ENCODE measurements at regions not wholly inside any gene's neighbourhood (a gene's known extent, or its start where the extent isn't known, plus 50 kb on each side); places are given as distances from the start of the nearest gene placed in this dataset.

DNA sequence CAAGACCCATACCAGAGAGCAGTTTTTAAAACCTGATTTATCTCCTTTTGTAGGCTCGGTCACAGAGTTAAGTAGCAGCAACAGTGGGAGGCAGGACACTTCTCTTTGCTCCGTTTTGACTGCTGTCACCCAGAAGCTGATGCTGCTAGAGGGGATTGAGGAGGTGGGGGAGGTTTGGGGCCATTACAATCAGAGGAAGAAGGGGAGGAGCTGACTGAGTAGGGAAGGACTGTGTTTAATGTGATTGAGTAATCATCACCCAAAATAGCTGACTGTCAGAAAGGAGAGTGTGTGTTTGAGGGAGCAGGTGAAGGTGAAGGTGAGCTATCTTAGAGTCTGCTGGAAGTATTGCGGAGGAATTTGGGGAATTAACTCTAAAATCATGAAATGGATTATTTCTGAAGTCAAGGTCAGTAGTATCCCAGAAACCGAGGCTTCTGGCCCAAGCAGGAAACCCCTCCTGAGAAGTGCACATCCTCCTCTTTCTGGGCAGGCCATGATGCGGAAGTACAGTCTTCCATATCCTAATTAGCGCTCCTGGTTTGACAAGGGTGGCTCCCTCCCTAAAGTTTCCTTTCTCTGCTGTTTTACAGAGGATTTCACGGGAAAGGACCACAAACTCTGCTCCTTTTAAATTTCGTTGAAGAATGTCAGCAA is 214.9 kb downstream of the PLK2 start:
- ChIA-PET POLR2A (no interaction called here), CTCF (no interaction called here)
- H3K27ac ChIP-seq (ENCODE audit: low read length), result no peak overlapping the region
- Mint-ChIP-seq H3K36me3 (no peaks in the 10 kb centered on the region), H3K27me3 (peaks cover 2 to 8% of the 10 kb centered on the region in 2 donors), H3K9me3 (no peaks in the 10 kb centered on the region), H3K4me1 (no peaks in the 10 kb centered on the region), H3K27ac (no peak overlapping the region), H3K4me3 (no peak overlapping the region)
- no peaks in the 10 kb centered on the region for H3K36me3 ChIP-seq (ENCODE audit: control insufficient read depth in 2 of 2, extremely low read depth in 1 of 2, insufficient read depth in 1 of 2, low read length in 1 of 2)
- DNase-seq (no peak), ATAC-seq (replicated peaks in 1 of 4) (no peak)
- WGBS (ENCODE audit: insufficient coverage), result 69% methylated on average over 5 of the region's 8 CpGs
- H3K4me1 ChIP-seq (ENCODE audit: control insufficient read depth in 1 of 2, extremely low read depth in 1 of 2, insufficient read depth in 2 of 2, low read length in 2 of 2), result no peaks in the 10 kb centered on the region
- no peaks in the 10 kb centered on the region for H3K9me3 ChIP-seq
- H3K4me3 ChIP-seq (ENCODE audit: control insufficient read depth in 1 of 2, extremely low read depth in 1 of 2, low read length in 1 of 2), result no peak overlapping the region
- H3K27me3 ChIP-seq (replicated peaks in 1 of 2; ENCODE audit: control insufficient read depth in 2 of 2, extremely low read depth in 1 of 2, insufficient read depth in 2 of 2, low read length in 1 of 2), result no peaks in the 10 kb centered on the region

DNA sequence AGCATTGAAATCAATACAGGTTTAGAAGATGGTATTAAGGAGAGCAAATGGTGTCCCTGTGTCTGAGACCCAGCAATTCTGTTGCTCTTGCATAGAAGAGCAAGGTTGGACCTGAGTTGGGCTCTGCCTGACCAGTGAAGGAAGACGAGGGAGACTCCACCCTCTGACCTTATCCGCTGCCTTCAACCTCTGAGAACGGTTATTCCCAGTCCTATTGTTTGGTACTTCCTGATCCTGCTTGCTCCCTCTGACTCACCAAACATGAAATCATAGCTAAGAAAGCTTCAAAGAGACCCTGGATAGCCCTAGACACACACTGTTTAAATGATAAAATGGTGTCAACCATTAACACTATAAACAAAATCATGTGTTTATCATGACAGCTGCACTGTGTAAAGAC is 218.5 kb downstream of the PLK2 start:
- 76% methylated on average over 3 of the region's 3 CpGs for WGBS (ENCODE audit: insufficient coverage)
- no peaks in the 10 kb centered on the region for H3K9me3 Mint-ChIP-seq
- POLR2A ChIA-PET, result no interaction called here
- Histone ChIP-seq H3K4me3 (ENCODE audit: control insufficient read depth in 1 of 2, extremely low read depth in 1 of 2, low read length in 1 of 2) (no peak overlapping the region), H3K9me3 (no peaks in the 10 kb centered on the region), H3K27ac (ENCODE audit: low read length) (no peak overlapping the region), H3K36me3 (ENCODE audit: control insufficient read depth in 2 of 2, extremely low read depth in 1 of 2, insufficient read depth in 1 of 2, low read length in 1 of 2) (no peaks in the 10 kb centered on the region), H3K4me1 (ENCODE audit: control insufficient read depth in 1 of 2, extremely low read depth in 1 of 2, insufficient read depth in 2 of 2, low read length in 2 of 2) (no peaks in the 10 kb centered on the region), H3K27me3 (replicated peaks in 1 of 2; ENCODE audit: control insufficient read depth in 2 of 2, extremely low read depth in 1 of 2, insufficient read depth in 2 of 2, low read length in 1 of 2) (no peaks in the 10 kb centered on the region)
- no peak overlapping the region for H3K27ac Mint-ChIP-seq
- H3K36me3 Mint-ChIP-seq, result no peaks in the 10 kb centered on the region
- H3K27me3 Mint-ChIP-seq, result peaks cover 0 to 4% of the 10 kb centered on the region in 2 donors
- H3K4me3 Mint-ChIP-seq, result no peak overlapping the region
- CTCF ChIA-PET, result no interaction called here
- H3K4me1 Mint-ChIP-seq, result no peaks in the 10 kb centered on the region
- ATAC-seq (replicated peaks in 1 of 4) (no peak), DNase-seq (no peak)

DNA sequence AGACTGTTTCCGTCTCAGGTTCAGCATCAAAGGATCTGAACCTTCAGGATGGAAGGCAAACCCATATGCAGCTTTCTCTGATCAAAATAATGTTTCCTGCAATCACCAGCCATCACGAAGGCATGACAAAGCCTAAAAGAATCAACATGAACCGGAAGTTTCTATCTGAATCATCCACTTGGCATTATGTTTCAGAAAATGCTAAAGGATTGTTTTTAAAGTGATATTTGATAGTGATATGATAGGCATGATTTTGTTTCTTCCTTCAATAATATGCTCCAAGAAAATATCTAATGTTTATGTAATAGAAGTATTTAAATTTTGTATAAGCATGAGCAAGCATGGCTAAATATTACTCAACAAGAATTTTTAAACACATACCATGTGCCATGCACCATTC is 219.6 kb downstream of the PLK2 start:
- Mint-ChIP-seq H3K27me3 (no peaks in the 10 kb centered on the region), H3K9me3 (no peaks in the 10 kb centered on the region), H3K4me3 (no peak overlapping the region), H3K27ac (no peak overlapping the region), H3K4me1 (no peaks in the 10 kb centered on the region), H3K36me3 (no peaks in the 10 kb centered on the region)
- Histone ChIP-seq H3K27me3 (replicated peaks in 1 of 2; ENCODE audit: control insufficient read depth in 2 of 2, extremely low read depth in 1 of 2, insufficient read depth in 2 of 2, low read length in 1 of 2) (no peaks in the 10 kb centered on the region), H3K36me3 (ENCODE audit: control insufficient read depth in 2 of 2, extremely low read depth in 1 of 2, insufficient read depth in 1 of 2, low read length in 1 of 2) (no peaks in the 10 kb centered on the region), H3K9me3 (no peaks in the 10 kb centered on the region), H3K27ac (ENCODE audit: low read length) (no peak overlapping the region), H3K4me1 (ENCODE audit: control insufficient read depth in 1 of 2, extremely low read depth in 1 of 2, insufficient read depth in 2 of 2, low read length in 2 of 2) (no peaks in the 10 kb centered on the region), H3K4me3 (ENCODE audit: control insufficient read depth in 1 of 2, extremely low read depth in 1 of 2, low read length in 1 of 2) (no peak overlapping the region)
- no peak for ATAC-seq (replicated peaks in 1 of 4)
- CTCF ChIA-PET, result interaction anchor here in 1 of 2 donors (0.6 kb wide), 1 partner anchor 491 kb away, joined by 4 read pairs; no protein-coding TSS in a partner anchor
- DNase-seq, result no peak
- 88% methylated on average over 1 of the region's 3 CpGs for WGBS (ENCODE audit: insufficient coverage)
- POLR2A ChIA-PET, result no interaction called here

DNA sequence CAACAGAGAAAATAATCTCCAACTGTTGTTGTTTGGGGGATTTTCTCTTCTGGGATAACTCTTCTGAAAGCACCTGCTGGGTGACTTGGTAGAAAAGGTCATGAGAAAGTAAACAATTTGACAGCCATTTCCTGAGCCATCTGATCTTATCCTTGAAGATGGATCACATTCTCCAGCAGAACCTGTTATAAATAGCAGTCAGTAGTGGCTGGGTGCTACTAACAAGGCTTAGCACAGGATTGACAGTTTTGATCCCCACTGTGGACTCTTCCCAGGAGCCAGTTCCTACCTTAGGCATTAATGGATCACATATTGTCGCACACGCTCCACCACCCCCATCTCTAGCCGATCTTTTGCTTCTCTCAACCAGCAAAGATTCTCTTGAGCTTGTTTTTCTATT is 220.2 kb downstream of the PLK2 start:
- POLR2A ChIA-PET, result no interaction called here
- WGBS (ENCODE audit: insufficient coverage), result no CpG with 5 or more reads among the region's 3 CpGs
- no peaks in the 10 kb centered on the region for H3K9me3 Mint-ChIP-seq
- Histone ChIP-seq H3K27ac (ENCODE audit: low read length) (no peak overlapping the region), H3K9me3 (no peaks in the 10 kb centered on the region), H3K4me1 (ENCODE audit: control insufficient read depth in 1 of 2, extremely low read depth in 1 of 2, insufficient read depth in 2 of 2, low read length in 2 of 2) (no peaks in the 10 kb centered on the region), H3K36me3 (ENCODE audit: control insufficient read depth in 2 of 2, extremely low read depth in 1 of 2, insufficient read depth in 1 of 2, low read length in 1 of 2) (no peaks in the 10 kb centered on the region), H3K27me3 (replicated peaks in 1 of 2; ENCODE audit: control insufficient read depth in 2 of 2, extremely low read depth in 1 of 2, insufficient read depth in 2 of 2, low read length in 1 of 2) (no peaks in the 10 kb centered on the region), H3K4me3 (ENCODE audit: control insufficient read depth in 1 of 2, extremely low read depth in 1 of 2, low read length in 1 of 2) (no peak overlapping the region)
- no peak overlapping the region for H3K4me3 Mint-ChIP-seq
- no peak for DNase-seq
- no peak for ATAC-seq (replicated peaks in 1 of 4)
- no peaks in the 10 kb centered on the region for H3K27me3 Mint-ChIP-seq
- CTCF ChIA-PET, result no interaction called here
- H3K27ac Mint-ChIP-seq, result no peak overlapping the region
- no peaks in the 10 kb centered on the region for H3K4me1 Mint-ChIP-seq
- H3K36me3 Mint-ChIP-seq, result no peaks in the 10 kb centered on the region

DNA sequence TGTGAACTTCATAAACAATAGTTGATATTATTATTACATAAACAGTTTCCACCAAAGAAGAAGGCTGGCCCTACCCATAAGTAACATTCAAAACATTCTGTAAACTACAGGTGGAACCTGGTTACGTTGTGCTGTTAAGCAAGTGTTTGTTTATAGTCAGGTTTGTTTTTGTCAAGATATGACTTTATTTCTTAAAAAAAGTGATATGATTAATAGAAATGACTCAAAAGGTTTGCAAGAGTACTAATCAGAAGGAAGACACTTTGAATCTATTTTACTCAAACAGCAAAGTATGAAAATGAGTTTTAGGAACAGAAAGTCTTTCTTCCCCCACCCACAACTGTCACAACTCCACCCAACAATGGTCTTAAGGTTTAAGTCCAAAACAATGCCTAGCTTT is 220.8 kb downstream of the PLK2 start:
- no peaks in the 10 kb centered on the region for H3K9me3 Mint-ChIP-seq
- H3K4me1 Mint-ChIP-seq, result no peaks in the 10 kb centered on the region
- no CpG with 5 or more reads among the region's 1 CpG for WGBS (ENCODE audit: insufficient coverage)
- CTCF ChIA-PET, result interaction anchor here in 1 of 2 donors (0.6 kb wide), 1 partner anchor 900 kb away, joined by 4 read pairs; no protein-coding TSS in a partner anchor
- Histone ChIP-seq H3K4me1 (ENCODE audit: control insufficient read depth in 1 of 2, extremely low read depth in 1 of 2, insufficient read depth in 2 of 2, low read length in 2 of 2) (no peaks in the 10 kb centered on the region), H3K36me3 (ENCODE audit: control insufficient read depth in 2 of 2, extremely low read depth in 1 of 2, insufficient read depth in 1 of 2, low read length in 1 of 2) (no peaks in the 10 kb centered on the region), H3K4me3 (ENCODE audit: control insufficient read depth in 1 of 2, extremely low read depth in 1 of 2, low read length in 1 of 2) (no peak overlapping the region), H3K27me3 (replicated peaks in 1 of 2; ENCODE audit: control insufficient read depth in 2 of 2, extremely low read depth in 1 of 2, insufficient read depth in 2 of 2, low read length in 1 of 2) (no peaks in the 10 kb centered on the region), H3K27ac (ENCODE audit: low read length) (no peak overlapping the region), H3K9me3 (no peaks in the 10 kb centered on the region)
- no peaks in the 10 kb centered on the region for H3K36me3 Mint-ChIP-seq
- DNase-seq, result no peak
- no peak overlapping the region for H3K27ac Mint-ChIP-seq
- POLR2A ChIA-PET, result no interaction called here
- H3K27me3 Mint-ChIP-seq, result no peaks in the 10 kb centered on the region
- no peak overlapping the region for H3K4me3 Mint-ChIP-seq
- no peak for ATAC-seq (replicated peaks in 1 of 4)

DNA sequence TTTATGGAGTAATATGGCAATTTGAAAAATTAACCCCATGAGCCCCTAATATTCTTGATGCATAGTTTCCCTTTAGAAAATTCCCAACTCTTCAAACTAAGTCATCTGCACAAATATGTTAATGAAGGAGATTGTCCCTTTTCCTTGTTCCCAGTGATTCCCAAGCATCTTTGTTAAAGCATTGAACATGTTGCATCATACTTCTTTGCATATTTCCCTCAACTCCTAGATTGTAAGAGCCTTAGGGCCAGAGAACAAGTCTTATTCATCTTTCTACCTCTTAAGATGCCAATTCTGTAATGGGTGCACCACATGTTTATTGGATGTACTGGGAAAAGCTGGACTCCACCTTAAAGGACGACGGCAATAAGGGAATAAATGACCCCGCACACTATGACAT is 223.4 kb downstream of the PLK2 start:
- no peaks in the 10 kb centered on the region for H3K9me3 Mint-ChIP-seq
- ATAC-seq (replicated peaks in 1 of 4) (no peak), DNase-seq (no peak)
- no peaks in the 10 kb centered on the region for H3K4me1 ChIP-seq (ENCODE audit: control insufficient read depth in 1 of 2, extremely low read depth in 1 of 2, insufficient read depth in 2 of 2, low read length in 2 of 2)
- H3K27ac Mint-ChIP-seq, result no peak overlapping the region
- H3K4me1 Mint-ChIP-seq, result no peaks in the 10 kb centered on the region
- no peaks in the 10 kb centered on the region for H3K9me3 ChIP-seq
- POLR2A ChIA-PET, result no interaction called here
- H3K27me3 ChIP-seq (replicated peaks in 1 of 2; ENCODE audit: control insufficient read depth in 2 of 2, extremely low read depth in 1 of 2, insufficient read depth in 2 of 2, low read length in 1 of 2), result no peaks in the 10 kb centered on the region
- no peak overlapping the region for H3K4me3 ChIP-seq (ENCODE audit: control insufficient read depth in 1 of 2, extremely low read depth in 1 of 2, low read length in 1 of 2)
- CTCF ChIA-PET, result no interaction called here
- H3K36me3 ChIP-seq (ENCODE audit: control insufficient read depth in 2 of 2, extremely low read depth in 1 of 2, insufficient read depth in 1 of 2, low read length in 1 of 2), result no peaks in the 10 kb centered on the region
- H3K27ac ChIP-seq (ENCODE audit: low read length), result no peak overlapping the region
- no peaks in the 10 kb centered on the region for H3K27me3 Mint-ChIP-seq
- no peak overlapping the region for H3K4me3 Mint-ChIP-seq
- no CpG with 5 or more reads among the region's 3 CpGs for WGBS (ENCODE audit: insufficient coverage)
- H3K36me3 Mint-ChIP-seq, result no peaks in the 10 kb centered on the region

DNA sequence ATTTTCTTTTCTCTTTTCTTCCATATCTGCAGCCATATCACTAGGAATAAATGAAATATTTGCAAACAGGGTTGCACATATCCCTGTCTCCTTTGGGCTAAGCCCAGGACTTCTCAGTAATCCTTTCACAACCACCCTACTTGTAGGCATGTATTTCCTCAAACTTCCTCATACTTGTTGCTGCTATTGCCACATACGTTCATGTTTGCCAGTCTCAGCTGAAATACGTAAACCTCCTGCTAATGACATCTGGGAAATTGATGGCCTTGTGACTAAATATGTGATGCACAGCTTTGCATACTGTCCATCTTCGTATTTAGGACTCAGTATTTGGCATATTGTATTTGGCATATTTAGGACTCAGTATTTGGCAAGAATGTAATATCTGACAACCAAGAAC is 224.6 kb downstream of the PLK2 start:
- ChIA-PET POLR2A (no interaction called here), CTCF (no interaction called here)
- H3K27ac ChIP-seq (ENCODE audit: low read length), result no peak overlapping the region
- H3K9me3 ChIP-seq, result no peaks in the 10 kb centered on the region
- no peak overlapping the region for H3K27ac Mint-ChIP-seq
- no peaks in the 10 kb centered on the region for H3K36me3 ChIP-seq (ENCODE audit: control insufficient read depth in 2 of 2, extremely low read depth in 1 of 2, insufficient read depth in 1 of 2, low read length in 1 of 2)
- H3K4me3 ChIP-seq (ENCODE audit: control insufficient read depth in 1 of 2, extremely low read depth in 1 of 2, low read length in 1 of 2), result no peak overlapping the region
- H3K27me3 Mint-ChIP-seq, result peaks cover 0 to 2% of the 10 kb centered on the region in 2 donors
- no peaks in the 10 kb centered on the region for H3K4me1 ChIP-seq (ENCODE audit: control insufficient read depth in 1 of 2, extremely low read depth in 1 of 2, insufficient read depth in 2 of 2, low read length in 2 of 2)
- no peaks in the 10 kb centered on the region for H3K9me3 Mint-ChIP-seq
- ATAC-seq (replicated peaks in 1 of 4), result no peak
- H3K36me3 Mint-ChIP-seq, result no peaks in the 10 kb centered on the region
- 25% methylated on average over 2 of the region's 3 CpGs for WGBS (ENCODE audit: insufficient coverage)
- H3K4me3 Mint-ChIP-seq, result no peak overlapping the region
- no peaks in the 10 kb centered on the region for H3K4me1 Mint-ChIP-seq
- DNase-seq, result no peak
- no peaks in the 10 kb centered on the region for H3K27me3 ChIP-seq (replicated peaks in 1 of 2; ENCODE audit: control insufficient read depth in 2 of 2, extremely low read depth in 1 of 2, insufficient read depth in 2 of 2, low read length in 1 of 2)
